ENCODE measurements at regions not wholly inside any gene's neighbourhood (a gene's known extent, or its start where the extent isn't known, plus 50 kb on each side); places are given as distances from the start of the nearest gene placed in this dataset.
A peak's percentile ranks its signal among the peaks of the same experiment; 100 is the strongest.

DNA sequence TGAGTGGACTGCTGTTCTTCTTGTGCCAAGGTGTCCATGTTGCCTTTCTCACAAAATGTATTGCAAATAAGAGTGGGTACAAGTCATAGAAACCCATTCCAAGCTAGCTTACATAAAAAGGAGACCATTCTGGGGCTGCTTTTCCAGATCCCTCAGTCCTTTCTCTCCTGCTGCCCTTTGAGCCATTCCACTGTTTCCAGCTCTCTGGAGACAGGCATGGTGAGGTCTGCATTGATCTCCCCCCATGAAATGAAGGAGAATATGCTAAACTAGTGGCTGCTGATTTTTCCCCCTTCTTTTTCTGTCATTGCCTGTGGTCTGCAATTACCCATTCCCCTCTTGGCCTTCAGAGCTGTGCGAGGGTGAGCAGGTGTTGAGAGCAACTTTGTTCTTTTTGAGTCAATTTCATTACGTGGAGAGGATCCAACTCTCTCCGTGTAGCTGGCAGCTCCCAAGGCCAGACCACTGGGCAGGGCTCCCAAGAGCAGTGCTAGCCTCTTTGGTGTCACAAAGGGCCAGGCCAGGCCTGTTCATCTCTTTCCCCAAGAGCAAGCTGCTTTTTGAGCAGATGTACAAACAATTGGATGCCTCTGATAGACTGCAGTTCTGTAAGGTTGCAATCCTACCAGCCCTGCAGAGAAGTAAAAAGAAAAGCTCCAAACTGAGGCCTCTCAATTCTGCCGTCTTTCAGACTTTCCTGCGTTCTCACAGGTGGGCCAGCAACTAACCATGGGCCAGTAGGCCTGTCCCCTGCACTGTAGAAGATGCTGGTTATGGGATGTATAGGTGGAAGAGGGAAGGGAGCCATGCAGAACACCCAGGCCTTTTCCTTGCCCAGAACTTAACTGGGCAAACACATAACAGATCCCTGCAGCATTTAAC lies 96.1 kb upstream of the ARMC2 start:
- no peaks in the 10 kb centered on the region for H3K36me3 ChIP-seq (replicated peaks; ENCODE audit: insufficient read depth, low read length)
- peaks cover 36% of the 10 kb centered on the region for H3K4me1 ChIP-seq (ENCODE audit: low read length)
- H3K79me2 ChIP-seq (ENCODE audit: low read length), result peaks cover 8% of the 10 kb centered on the region
- no peak for DNase-seq
- H3K4me2 ChIP-seq (ENCODE audit: low read depth, low read length), result no peak overlapping the region
- H3K27me3 ChIP-seq (replicated peaks; ENCODE audit: insufficient read depth, low read length), result no peaks in the 10 kb centered on the region
- H3F3A ChIP-seq (ENCODE audit: insufficient read depth, low read length), result peaks cover 29% of the 10 kb centered on the region
- no peak overlapping the region for H3K27ac ChIP-seq (ENCODE audit: low read length)
- no peaks in the 10 kb centered on the region for H4K20me1 ChIP-seq (ENCODE audit: insufficient read depth, low read length)
- H3K4me3 ChIP-seq (ENCODE audit: low read length), result no peak overlapping the region
- H3K9me3 ChIP-seq (replicated peaks; ENCODE audit: insufficient read depth, low read length), result no peaks in the 10 kb centered on the region
- H3K9me2 ChIP-seq (replicated peaks; ENCODE audit: insufficient read depth, low read length), result no peaks in the 10 kb centered on the region
- no peak overlapping the region for H3K9ac ChIP-seq (ENCODE audit: low read length)
- TF ChIP-seq, protein P1, sequence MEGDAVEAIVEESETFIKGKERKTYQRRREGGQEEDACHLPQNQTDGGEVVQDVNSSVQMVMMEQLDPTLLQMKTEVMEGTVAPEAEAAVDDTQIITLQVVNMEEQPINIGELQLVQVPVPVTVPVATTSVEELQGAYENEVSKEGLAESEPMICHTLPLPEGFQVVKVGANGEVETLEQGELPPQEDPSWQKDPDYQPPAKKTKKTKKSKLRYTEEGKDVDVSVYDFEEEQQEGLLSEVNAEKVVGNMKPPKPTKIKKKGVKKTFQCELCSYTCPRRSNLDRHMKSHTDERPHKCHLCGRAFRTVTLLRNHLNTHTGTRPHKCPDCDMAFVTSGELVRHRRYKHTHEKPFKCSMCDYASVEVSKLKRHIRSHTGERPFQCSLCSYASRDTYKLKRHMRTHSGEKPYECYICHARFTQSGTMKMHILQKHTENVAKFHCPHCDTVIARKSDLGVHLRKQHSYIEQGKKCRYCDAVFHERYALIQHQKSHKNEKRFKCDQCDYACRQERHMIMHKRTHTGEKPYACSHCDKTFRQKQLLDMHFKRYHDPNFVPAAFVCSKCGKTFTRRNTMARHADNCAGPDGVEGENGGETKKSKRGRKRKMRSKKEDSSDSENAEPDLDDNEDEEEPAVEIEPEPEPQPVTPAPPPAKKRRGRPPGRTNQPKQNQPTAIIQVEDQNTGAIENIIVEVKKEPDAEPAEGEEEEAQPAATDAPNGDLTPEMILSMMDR (IDR thresholded peaks at IDR 0.05; ENCODE audit: low read length), result no peak
- no peak for TF ChIP-seq EZH2phosphoT487 (IDR thresholded peaks at IDR 0.05; ENCODE audit: low read length)
- TF ChIP-seq EZH2 (optimal IDR thresholded peaks at IDR 0.05; ENCODE audit: low read depth, low read length), result no peak
- no peak overlapping the region for H2AFZ ChIP-seq (ENCODE audit: low read length)

DNA sequence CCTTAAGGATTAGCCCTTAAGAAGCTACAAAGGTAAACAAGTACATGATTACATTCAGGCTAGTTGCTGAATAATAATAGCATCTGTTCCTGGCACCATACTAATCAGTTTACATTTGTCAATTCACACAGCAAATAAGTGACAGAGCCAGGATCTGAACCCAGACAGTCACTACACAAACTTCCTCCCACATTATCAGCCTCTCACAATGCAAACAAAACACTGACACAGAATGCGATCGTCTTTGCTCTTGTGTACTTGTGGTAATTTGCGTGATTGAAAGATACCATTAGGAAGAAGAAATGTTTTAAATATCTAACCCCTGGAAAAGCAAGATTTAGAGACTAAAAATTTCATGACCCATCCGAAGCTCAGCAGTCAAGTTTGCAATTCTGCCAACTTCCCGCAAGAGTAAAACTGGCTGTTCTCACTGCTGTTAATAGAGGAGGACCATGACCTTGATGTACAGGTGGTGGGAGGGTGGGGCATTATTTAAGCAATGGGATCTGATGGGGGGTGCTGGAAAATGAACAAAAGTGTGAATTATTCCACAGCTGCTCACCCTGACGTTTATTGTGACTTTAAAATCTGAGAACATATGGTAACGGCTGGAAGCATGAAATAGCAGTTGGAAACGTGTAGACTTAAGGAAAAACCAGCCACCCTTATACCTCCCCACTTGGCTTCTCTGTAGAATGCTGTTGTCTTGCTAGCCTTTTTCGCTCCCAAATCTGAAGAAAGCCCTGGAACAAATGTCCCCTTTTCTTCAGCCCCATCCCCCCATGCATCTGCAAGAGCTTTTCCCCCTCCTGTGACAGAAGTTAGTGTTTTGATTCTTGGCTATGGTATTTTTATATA lies 95.3 kb upstream of the ARMC2 start:
- Histone ChIP-seq H2AFZ (ENCODE audit: low read length) (no peak overlapping the region), H3K9ac (ENCODE audit: low read length) (no peak overlapping the region), H3K36me3 (replicated peaks; ENCODE audit: insufficient read depth, low read length) (no peaks in the 10 kb centered on the region), H3K27ac (ENCODE audit: low read length) (no peak overlapping the region), H3K9me3 (replicated peaks; ENCODE audit: insufficient read depth, low read length) (no peaks in the 10 kb centered on the region), H3F3A (ENCODE audit: insufficient read depth, low read length) (peaks cover 37% of the 10 kb centered on the region), H3K4me1 (ENCODE audit: low read length) (peaks cover 43% of the 10 kb centered on the region), H3K4me2 (ENCODE audit: low read depth, low read length) (no peak overlapping the region), H4K20me1 (ENCODE audit: insufficient read depth, low read length) (no peaks in the 10 kb centered on the region), H3K27me3 (replicated peaks; ENCODE audit: insufficient read depth, low read length) (no peaks in the 10 kb centered on the region), H3K4me3 (ENCODE audit: low read length) (no peak overlapping the region), H3K79me2 (ENCODE audit: low read length) (peaks cover 8% of the 10 kb centered on the region), H3K9me2 (replicated peaks; ENCODE audit: insufficient read depth, low read length) (no peaks in the 10 kb centered on the region)
- TF ChIP-seq EZH2 (optimal IDR thresholded peaks at IDR 0.05; ENCODE audit: low read depth, low read length), result no peak
- no peak for TF ChIP-seq EZH2phosphoT487 (IDR thresholded peaks at IDR 0.05; ENCODE audit: low read length)
- TF ChIP-seq, protein P1 (IDR thresholded peaks at IDR 0.05; ENCODE audit: low read length), result no peak
- DNase-seq, result no peak

DNA sequence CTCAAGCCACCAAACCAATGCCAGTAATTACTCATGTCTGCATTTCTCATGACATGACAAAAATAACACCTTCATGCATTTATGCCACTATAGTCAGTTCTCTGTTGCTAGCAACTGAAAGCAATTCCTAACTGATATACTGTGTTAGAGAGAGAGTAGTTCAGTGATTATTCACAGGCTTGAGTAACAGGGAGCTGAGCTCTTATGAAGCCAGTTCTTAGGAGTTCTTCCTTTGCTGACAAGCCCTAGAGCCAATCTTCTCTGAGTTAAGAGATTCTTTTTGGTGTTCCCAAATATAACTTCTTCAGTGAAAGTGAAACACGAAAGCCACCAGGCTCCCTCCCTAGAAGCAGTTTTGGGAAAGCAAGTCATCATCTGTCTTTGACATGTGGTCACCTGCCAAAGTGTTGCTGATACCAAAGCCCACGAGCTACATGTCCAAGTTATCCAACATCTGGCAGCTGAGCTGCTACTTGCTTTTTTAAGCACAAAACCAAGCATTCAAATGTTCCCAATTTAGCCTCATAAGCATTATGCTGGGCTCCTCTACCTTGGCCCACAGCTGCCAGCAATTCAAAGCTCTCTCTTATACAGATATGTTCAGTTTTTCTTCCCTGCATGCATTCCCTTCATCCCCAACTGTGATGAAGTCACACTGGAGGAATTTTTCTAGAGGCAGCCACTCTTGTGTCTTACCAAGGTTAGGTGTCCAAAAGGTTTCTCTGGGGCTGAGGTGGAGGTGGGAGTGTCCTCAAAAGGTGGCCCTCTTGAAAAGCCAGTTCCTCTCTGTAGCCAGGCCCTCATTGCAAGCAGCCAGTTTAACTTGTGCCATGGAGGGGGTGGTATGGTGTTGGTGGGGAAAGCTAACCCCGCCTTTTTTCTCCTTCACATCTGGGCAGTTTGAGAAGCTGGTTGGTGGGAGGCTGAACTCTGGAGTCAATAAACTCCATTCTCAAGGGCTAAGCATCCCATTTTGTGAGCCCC lies 92.7 kb upstream of the ARMC2 start:
- Histone ChIP-seq H3K9me2 (replicated peaks; ENCODE audit: insufficient read depth, low read length) (no peaks in the 10 kb centered on the region), H3K27ac (ENCODE audit: low read length) (peak overlapping the region; percentile 91), H3K79me2 (ENCODE audit: low read length) (peaks cover 16% of the 10 kb centered on the region), H3K27me3 (replicated peaks; ENCODE audit: insufficient read depth, low read length) (no peaks in the 10 kb centered on the region), H3K9me3 (replicated peaks; ENCODE audit: insufficient read depth, low read length) (no peaks in the 10 kb centered on the region), H3F3A (ENCODE audit: insufficient read depth, low read length) (peaks cover 38% of the 10 kb centered on the region), H3K4me1 (ENCODE audit: low read length) (peaks cover 46% of the 10 kb centered on the region), H2AFZ (ENCODE audit: low read length) (no peak overlapping the region), H4K20me1 (ENCODE audit: insufficient read depth, low read length) (no peaks in the 10 kb centered on the region), H3K4me3 (ENCODE audit: low read length) (peak overlapping the region; percentile 13; the same call in 1 of the 2 replicates), H3K36me3 (replicated peaks; ENCODE audit: insufficient read depth, low read length) (no peaks in the 10 kb centered on the region), H3K9ac (ENCODE audit: low read length) (peak overlapping the region; percentile 70), H3K4me2 (ENCODE audit: low read depth, low read length) (peak overlapping the region; percentile 78)
- TF ChIP-seq EZH2 (optimal IDR thresholded peaks at IDR 0.05; ENCODE audit: low read depth, low read length), result no peak
- TF ChIP-seq, protein P1 (IDR thresholded peaks at IDR 0.05; ENCODE audit: low read length), result no peak
- TF ChIP-seq EZH2phosphoT487 (IDR thresholded peaks at IDR 0.05; ENCODE audit: low read length), result no peak
- peak; percentile 93 for DNase-seq
